CD4-positive, alpha-beta T cell (primary cell): ENCODE measurements at regions not wholly inside any gene's neighbourhood (a gene's known extent, or its start where the extent isn't known, plus 50 kb on each side); places are given as distances from the start of the nearest gene placed in this dataset.

Experiments used
- ATAC-seq: fragments of 200-7000 bp; cut with Tn5 transposase; one replicate; pipeline ENCODE4 v1.10.0; 2022; ENCODE audit warnings: mild to moderate bottlenecking; ENCODE audit not compliant: poor library complexity
- CTCF ChIA-PET: fragments of 350-600 bp; sonication (Branson Sonifier 250); formaldehyde crosslinking; loops from one replicate; lab custom pipeline; 2021; ENCODE audit warnings: antibody characterized with exemption, inconsistent platforms; lab: Charles Lee
- POLR2A ChIA-PET: fragments of 350-600 bp; sonication (Branson Sonifier 250); formaldehyde crosslinking; loops from one replicate; lab custom pipeline; 2021; ENCODE audit warnings: antibody characterized with exemption, inconsistent platforms; lab: Charles Lee
- DNase-seq, 14 experiments: peaks; one replicate each; pipeline ENCODE4 v3.0.0-alpha.2; 2013 to 2020; ENCODE audit warnings: mixed read lengths in 2 of 14
- H3K27ac ChIP-seq, 2 donors: one replicate each; pipeline versions ENCODE4 v1.5.1 to v1.7.0; 2013; ENCODE audit warnings: low read length in 2 of 2, low read depth in 1 of 2, mild to moderate bottlenecking in 1 of 2
- H3K27me3 ChIP-seq, 2 experiments: 1 replicate in 1 of 2; 2 replicates in 1 of 2; pipeline versions ENCODE4 v1.6.1 to v1.7.0; 2013; ENCODE audit warnings: low read length in 2 of 2, control low read depth in 1 of 2, mild to moderate bottlenecking in 1 of 2, moderate library complexity in 1 of 2; ENCODE audit not compliant: insufficient read depth in 2 of 2, control insufficient read depth in 1 of 2
- H3K36me3 ChIP-seq: one replicate; pipeline ENCODE4 v1.6.1; 2013; ENCODE audit warnings: low read length, control low read depth; ENCODE audit not compliant: insufficient read depth
- H3K4me1 ChIP-seq: one replicate; pipeline ENCODE4 v1.6.1; 2013; ENCODE audit warnings: low read length, control low read depth; ENCODE audit not compliant: insufficient read depth
- H3K4me3 ChIP-seq: one replicate; pipeline ENCODE4 v1.5.1; 2013; ENCODE audit warnings: mild to moderate bottlenecking, low read length, moderate library complexity
- H3K9me3 ChIP-seq, 2 experiments: 1 replicate in 1 of 2; 2 replicates in 1 of 2; pipeline versions ENCODE4 v1.6.1 to v1.7.0; 2013; ENCODE audit warnings: low read length in 2 of 2, mild to moderate bottlenecking in 2 of 2, control low read depth in 1 of 2, moderate library complexity in 1 of 2; ENCODE audit not compliant: control insufficient read depth in 1 of 2, insufficient read depth in 1 of 2
- H3K27ac Mint-ChIP-seq: one replicate; pipeline ENCODE4 v1.8.0; 2020; ENCODE audit warnings: mixed read lengths
- H3K27me3 Mint-ChIP-seq: one replicate; pipeline ENCODE4 v1.8.0; 2021; ENCODE audit warnings: mixed read lengths
- H3K36me3 Mint-ChIP-seq: one replicate; pipeline ENCODE4 v1.8.0; 2021; ENCODE audit warnings: low read depth, mixed read lengths
- H3K4me1 Mint-ChIP-seq: one replicate; pipeline ENCODE4 v1.8.0; 2021; ENCODE audit warnings: low read depth, mixed read lengths
- H3K4me3 Mint-ChIP-seq: one replicate; pipeline ENCODE4 v1.8.0; 2020; ENCODE audit warnings: mild to moderate bottlenecking, mixed read lengths
- H3K9me3 Mint-ChIP-seq: one replicate; pipeline ENCODE4 v1.8.0; 2020; ENCODE audit warnings: mixed read lengths
- CTCF ChIP-seq: fragments of 200-600 bp; IDR thresholded peaks from one replicate; pipeline ENCODE4 v1.8.0; 2022; ENCODE audit warnings: antibody characterized with exemption, mild to moderate bottlenecking
- intact Hi-C, 2 experiments: fragments of 100-400 bp; cut with DNase I in 1 of 2; cut with micrococcal nuclease in 1 of 2; formaldehyde crosslinking; loops; one replicate each; pipeline versions ENCODE4 v1.15.1 to v1.9.0; 2023 to 2025; cut with DNase I, micrococcal nuclease

- Mint-ChIP-seq H3K4me1 (no peaks in the 10 kb centered on the region), H3K27me3 (no peaks in the 10 kb centered on the region), H3K4me3 (no peak overlapping the region), H3K27ac (no peak overlapping the region), H3K36me3 (no peaks in the 10 kb centered on the region), H3K9me3 (peaks cover 10% of the 10 kb centered on the region)
- no peak for ATAC-seq
- POLR2A ChIA-PET, result no interaction called here
- DNase-seq, result no peak
- no peaks in the 10 kb centered on the region for H3K27me3 ChIP-seq
- no peak overlapping the region for H3K27ac ChIP-seq
- CTCF ChIA-PET, result no interaction called here
- no peak overlapping the region for H3K4me3 ChIP-seq
- no peaks in the 10 kb centered on the region for H3K4me1 ChIP-seq
- intact Hi-C loops, result no loop called here
- H3K36me3 ChIP-seq, result no peaks in the 10 kb centered on the region
- no peak for TF ChIP-seq CTCF
- no peaks in the 10 kb centered on the region for H3K9me3 ChIP-seq
These were observed 698.1 kb upstream of the NXPH2 start for GRCh38 chr2:139478165-139478914.

GRCh38 chr2:139477618-139478017 is 697.4 kb upstream of the NXPH2 start:
- ChIA-PET POLR2A (no interaction called here), CTCF (no interaction called here)
- no peak for TF ChIP-seq CTCF
- no peaks in the 10 kb centered on the region for H3K4me1 ChIP-seq
- ATAC-seq (no peak), DNase-seq (no peak)
- H3K27me3 ChIP-seq, result no peaks in the 10 kb centered on the region
- H3K4me1 Mint-ChIP-seq, result no peaks in the 10 kb centered on the region
- no peak overlapping the region for H3K4me3 ChIP-seq
- H3K27me3 Mint-ChIP-seq, result no peaks in the 10 kb centered on the region
- H3K9me3 Mint-ChIP-seq, result peaks cover 12% of the 10 kb centered on the region
- intact Hi-C loops, result no loop called here
- no peak overlapping the region for H3K4me3 Mint-ChIP-seq
- H3K36me3 Mint-ChIP-seq, result no peaks in the 10 kb centered on the region
- H3K9me3 ChIP-seq, result no peaks in the 10 kb centered on the region
- no peak overlapping the region for H3K27ac ChIP-seq
- no peaks in the 10 kb centered on the region for H3K36me3 ChIP-seq
- H3K27ac Mint-ChIP-seq, result no peak overlapping the region

GRCh38 chr2:139469985-139470384 is 689.8 kb upstream of the NXPH2 start:
- ATAC-seq, result no peak

More at GRCh38 chr2:139469985-139470384, 689.8 kb upstream of the NXPH2 start:
- CTCF ChIA-PET, result no interaction called here
- no peaks in the 10 kb centered on the region for H3K27me3 Mint-ChIP-seq
- H3K36me3 Mint-ChIP-seq, result no peaks in the 10 kb centered on the region
- H3K4me3 ChIP-seq, result no peak overlapping the region
- POLR2A ChIA-PET, result no interaction called here
- H3K9me3 ChIP-seq, result peaks cover 0 to 3% of the 10 kb centered on the region in 2 experiments
- H3K4me3 Mint-ChIP-seq, result no peak overlapping the region
- H3K9me3 Mint-ChIP-seq, result peaks cover 12% of the 10 kb centered on the region
- no peak for TF ChIP-seq CTCF
- no peaks in the 10 kb centered on the region for H3K4me1 Mint-ChIP-seq
- no peaks in the 10 kb centered on the region for H3K4me1 ChIP-seq
- no peak overlapping the region for H3K27ac Mint-ChIP-seq
- no peaks in the 10 kb centered on the region for H3K36me3 ChIP-seq
- no peak for DNase-seq
- H3K27me3 ChIP-seq, result no peaks in the 10 kb centered on the region
- intact Hi-C loops, result no loop called here
- H3K27ac ChIP-seq, result no peak overlapping the region
